GM21717 (cell line): ENCODE measurements at regions not wholly inside any gene's neighbourhood (a gene's known extent, or its start where the extent isn't known, plus 50 kb on each side); places are given as distances from the start of the nearest gene placed in this dataset.
"Not testable (repeated sequence)": the region's sequence is repeated elsewhere in the genome, so short reads cannot be mapped to it uniquely, and the experiment has no call there.

Experiments
- ATAC-seq: cut with Tn5 transposase; IDR thresholded peaks from one replicate; pipeline ENCODE4 v1.9.1; 2021; ENCODE audit warnings: mild to moderate bottlenecking, moderate library complexity; ENCODE audit not compliant: unreplicated experiment

GRCh38 chr12:75766263-75767160, 255.1 kb upstream of the KRR1 start:
- no peak for ATAC-seq

- no peak for ATAC-seq
These were observed 254.0 kb upstream of the KRR1 start for GRCh38 chr12:75765170-75766059.

- no peak for ATAC-seq
These were observed 252.9 kb upstream of the KRR1 start for GRCh38 chr12:75764091-75764841.

- no peak for ATAC-seq
These were observed 249.3 kb upstream of the KRR1 start for GRCh38 chr12:75760573-75761294.

- ATAC-seq, result no peak
These were observed 248.6 kb upstream of the KRR1 start for GRCh38 chr12:75759842-75760572.

- ATAC-seq, result no peak
These were observed 247.8 kb upstream of the KRR1 start for GRCh38 chr12:75759196-75759595.

- no peak for ATAC-seq
These were observed 245.4 kb upstream of the KRR1 start for GRCh38 chr12:75756771-75757170.

- no peak for ATAC-seq
These were observed 244.7 kb upstream of the KRR1 start for GRCh38 chr12:75756111-75756510.

- no peak for ATAC-seq
These were observed 243.3 kb upstream of the KRR1 start for GRCh38 chr12:75754698-75755097.

- no peak for ATAC-seq
These were observed 242.7 kb upstream of the KRR1 start for GRCh38 chr12:75754141-75754540.

- no peak for ATAC-seq
These were observed 240.5 kb upstream of the KRR1 start for GRCh38 chr12:75751769-75752471.

- no peak for ATAC-seq
These were observed 239.4 kb upstream of the KRR1 start for GRCh38 chr12:75750716-75751306.

GRCh38 chr12:75748990-75749389, 237.6 kb upstream of the KRR1 start:
- ATAC-seq, result not testable (repeated sequence)

GRCh38 chr12:75748136-75748535, 236.7 kb upstream of the KRR1 start:
- ATAC-seq, result no peak

- ATAC-seq, result no peak
These were observed 236.2 kb upstream of the KRR1 start for GRCh38 chr12:75747572-75748021.

GRCh38 chr12:75746621-75747020, 235.2 kb upstream of the KRR1 start:
- no peak for ATAC-seq

GRCh38 chr12:75744607-75745256, 233.3 kb upstream of the KRR1 start:
- no peak for ATAC-seq

- ATAC-seq, result no peak
These were observed 231.6 kb upstream of the KRR1 start for GRCh38 chr12:75742961-75743360.
